Activated CD4-positive, alpha-beta T cell treated with anti-CD3 and anti-CD28 coated beads for 1 hour (primary cell): ENCODE measurements at regions not wholly inside any gene's neighbourhood (a gene's known extent, or its start where the extent isn't known, plus 50 kb on each side); places are given as distances from the start of the nearest gene placed in this dataset.

Experiments used
- DNase-seq: peaks from one replicate; pipeline ENCODE4 v3.0.0-alpha.2; 2020

- DNase-seq, result no peak
Observed at GRCh38 chr10:111953949-111954348, 229.6 kb downstream of the GPAM start.

DNA sequence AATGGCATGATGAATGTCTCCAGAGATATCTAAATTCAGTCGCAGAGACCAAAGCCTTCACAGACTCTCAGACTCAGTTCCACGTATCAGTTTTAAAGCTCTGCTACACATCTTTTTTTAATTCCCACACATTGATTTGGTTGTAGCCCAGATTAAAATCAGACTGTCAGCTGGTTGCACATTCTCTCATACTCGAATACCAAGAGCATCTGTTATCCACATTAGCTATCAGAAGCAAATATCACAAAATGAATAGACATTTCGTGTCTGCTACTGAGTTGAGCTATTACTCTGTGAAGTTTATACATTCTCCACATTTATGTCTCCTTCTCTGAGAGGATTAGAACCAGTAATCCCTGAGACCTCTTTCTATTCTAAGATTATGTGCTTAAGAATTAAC is 229.2 kb downstream of the GPAM start:
- no peak for DNase-seq

GRCh38 chr10:111956841-111957240 is 226.7 kb downstream of the GPAM start:
- no peak for DNase-seq

DNA sequence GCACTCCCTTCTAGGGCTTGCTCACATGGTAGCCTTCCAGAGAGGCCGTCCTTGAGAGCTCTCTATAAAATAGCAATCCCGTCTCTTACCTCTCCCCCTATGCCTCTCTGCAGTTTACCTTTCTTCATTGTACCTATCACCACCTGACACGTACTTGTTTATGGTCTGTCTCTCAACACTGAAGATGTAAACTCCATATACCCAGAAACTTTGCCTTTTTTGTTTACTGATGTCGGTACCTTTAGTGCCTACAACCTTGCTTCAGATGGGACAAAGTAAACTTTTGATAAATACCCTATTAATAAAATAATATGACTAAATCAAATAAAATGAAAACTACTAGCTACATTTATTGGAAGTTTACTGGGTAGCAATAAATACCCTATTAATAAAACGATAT is 220.6 kb downstream of the GPAM start:
- DNase-seq, result no peak

DNA sequence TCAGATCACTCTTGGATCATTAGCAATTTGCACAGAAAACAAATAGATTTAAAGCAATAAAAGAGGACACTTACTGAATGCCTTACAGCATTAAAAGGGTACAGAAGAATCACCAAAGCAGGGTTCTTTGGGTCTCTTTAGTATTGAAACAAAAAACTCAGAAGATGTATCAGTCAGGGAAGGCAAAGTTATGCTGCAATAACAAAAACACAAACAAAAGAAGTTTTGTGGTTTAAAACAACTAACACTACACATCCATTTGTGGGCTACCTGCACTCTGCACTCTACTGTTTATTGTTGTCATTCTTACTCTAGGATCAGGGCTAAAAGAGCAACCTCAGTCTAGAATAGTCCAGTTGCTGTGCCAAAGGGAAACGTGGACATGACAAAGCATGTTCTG is 216.4 kb downstream of the GPAM start:
- no peak for DNase-seq

- no peak for DNase-seq
Observed at GRCh38 chr10:111967547-111967946, 216.0 kb downstream of the GPAM start.

DNA sequence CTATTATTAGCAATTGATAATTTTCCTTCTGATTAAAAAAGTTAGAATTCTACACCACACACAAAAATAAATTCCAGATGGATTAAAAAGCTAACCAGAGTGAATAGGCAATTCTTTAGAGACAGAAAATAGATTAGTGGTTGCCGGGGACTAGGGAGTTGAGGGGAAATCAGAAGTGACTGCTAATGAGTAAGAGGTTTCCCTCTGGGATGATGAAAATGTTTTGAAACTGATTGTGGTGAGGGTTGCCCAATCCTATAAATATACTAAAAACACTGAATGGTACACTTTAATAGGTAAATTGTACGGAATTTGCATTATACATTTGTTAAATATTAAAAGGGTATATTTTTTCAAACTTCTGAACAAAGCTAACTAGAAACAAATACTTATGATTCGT is 214.9 kb downstream of the GPAM start:
- no peak for DNase-seq

- DNase-seq, result no peak
Observed at GRCh38 chr10:111970111-111970510, 213.5 kb downstream of the GPAM start.

- no peak for DNase-seq
Observed at GRCh38 chr10:111972109-111972508, 211.5 kb downstream of the GPAM start.

DNA sequence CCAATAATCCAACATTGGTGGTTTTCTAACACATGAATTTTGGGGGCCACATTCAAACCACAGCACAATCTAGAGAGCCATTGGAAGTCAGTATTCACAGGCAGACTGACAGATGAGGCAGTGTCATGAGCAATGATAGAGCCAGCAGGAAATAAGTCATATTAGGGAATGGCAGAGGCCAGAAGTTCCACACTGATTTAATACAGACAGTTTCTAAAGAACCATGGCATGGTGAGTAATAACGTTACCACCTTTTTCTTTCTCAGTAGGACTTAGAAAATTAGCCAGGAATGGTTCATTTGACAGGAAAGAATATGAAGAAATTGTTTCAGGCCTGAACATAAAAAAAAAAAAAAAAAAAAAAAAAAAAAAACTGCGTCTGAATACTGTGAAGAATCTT is 210.3 kb downstream of the GPAM start:
- no peak for DNase-seq

GRCh38 chr10:111973826-111974225 is 209.7 kb downstream of the GPAM start:
- no peak for DNase-seq

DNA sequence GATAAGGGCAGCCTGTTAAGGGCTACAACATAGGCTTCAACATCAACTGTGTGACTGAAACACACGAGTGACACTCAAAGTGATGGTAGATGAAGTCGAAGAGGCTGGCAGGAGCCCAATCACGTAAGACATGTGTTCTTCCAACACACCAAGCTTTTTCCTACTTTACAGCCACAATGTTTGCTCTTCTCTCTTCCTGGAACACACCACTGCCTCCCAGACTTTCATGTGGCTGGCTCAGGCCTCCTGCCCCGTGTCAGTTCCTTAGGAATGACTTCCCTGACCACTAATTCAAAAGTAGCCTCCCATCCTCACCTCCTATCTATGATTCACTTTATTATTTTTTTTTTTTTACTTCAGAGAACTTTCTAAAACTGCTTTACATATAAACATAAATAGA is 209.2 kb downstream of the GPAM start:
- DNase-seq, result no peak

DNA sequence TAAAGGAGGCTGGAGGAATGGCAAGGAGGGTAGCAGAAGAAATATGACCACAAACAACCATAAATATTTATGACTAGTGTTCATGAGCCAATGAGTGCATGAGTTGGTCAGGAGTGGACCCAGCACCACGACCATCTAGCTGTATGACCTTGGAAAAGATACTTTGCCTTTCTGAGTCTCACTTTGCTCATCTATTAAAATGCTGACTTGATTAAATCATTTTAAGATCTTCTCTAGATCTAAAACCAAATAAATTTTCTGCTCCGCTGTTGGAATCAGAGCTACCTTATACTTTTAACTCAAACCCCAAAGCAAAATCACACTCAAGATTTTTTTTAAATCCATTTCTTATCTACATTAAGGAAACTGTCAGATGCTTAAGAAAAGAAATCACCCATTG is 207.0 kb downstream of the GPAM start:
- DNase-seq, result no peak

DNA sequence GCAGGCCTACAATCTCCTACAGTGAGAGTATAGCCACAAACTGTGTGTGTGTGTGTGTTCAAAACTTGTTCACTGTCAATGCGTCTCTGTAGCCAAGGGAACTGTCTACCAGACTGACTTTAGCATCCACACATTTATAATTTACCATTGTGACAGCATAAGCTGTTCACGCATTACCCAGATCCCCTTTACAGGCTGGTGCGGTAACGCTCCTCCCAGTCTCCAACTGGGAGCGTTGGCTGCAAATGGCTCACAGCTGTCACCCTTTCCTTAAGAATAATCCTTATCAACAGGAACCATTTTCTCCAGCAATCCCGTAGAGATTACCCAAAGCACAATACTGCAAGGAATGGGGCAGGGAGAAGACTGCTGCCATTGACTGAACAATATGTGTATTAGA is 199.5 kb downstream of the GPAM start:
- no peak for DNase-seq

DNA sequence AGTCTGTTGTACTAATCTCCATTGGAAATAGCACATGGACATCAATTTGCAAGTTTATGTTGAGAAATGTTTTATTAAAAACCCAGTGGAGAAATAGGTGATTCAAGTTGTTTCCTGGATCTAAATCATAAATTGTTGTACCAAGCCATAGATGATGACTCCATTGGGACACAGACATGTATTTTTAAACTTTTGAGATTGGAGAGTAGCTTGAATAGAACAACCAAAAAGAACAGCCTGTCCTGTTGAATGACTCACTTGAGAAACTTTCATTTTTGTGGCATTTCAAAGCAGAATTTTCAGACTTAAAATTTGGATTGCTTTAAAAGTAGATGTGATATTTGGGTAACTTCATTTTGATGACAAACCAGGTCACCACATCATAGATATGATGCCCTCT is 197.5 kb downstream of the GPAM start:
- DNase-seq, result no peak

DNA sequence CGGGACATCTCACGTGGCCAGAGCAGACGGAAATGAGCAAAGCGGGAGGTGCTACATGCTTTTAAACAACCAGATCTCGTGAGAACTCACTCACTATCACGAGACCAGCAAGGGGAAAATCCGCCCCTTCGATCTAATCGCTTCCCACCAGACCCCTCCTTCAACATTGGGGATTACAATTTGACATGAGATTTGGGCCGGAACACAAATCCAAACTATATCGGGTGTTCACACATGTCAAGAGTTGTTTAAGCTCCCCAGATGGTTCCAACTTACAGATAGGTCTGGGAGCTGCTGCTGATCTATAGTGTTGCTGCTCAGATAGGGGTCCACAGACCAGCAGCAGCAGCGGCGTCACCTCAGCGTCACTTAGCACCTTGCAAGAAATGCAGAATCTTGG is 194.9 kb downstream of the GPAM start:
- DNase-seq, result no peak

- DNase-seq, result no peak
Observed at GRCh38 chr10:111989136-111989911, 194.2 kb downstream of the GPAM start.

GRCh38 chr10:111990734-111991133 is 192.8 kb downstream of the GPAM start:
- no peak for DNase-seq

DNA sequence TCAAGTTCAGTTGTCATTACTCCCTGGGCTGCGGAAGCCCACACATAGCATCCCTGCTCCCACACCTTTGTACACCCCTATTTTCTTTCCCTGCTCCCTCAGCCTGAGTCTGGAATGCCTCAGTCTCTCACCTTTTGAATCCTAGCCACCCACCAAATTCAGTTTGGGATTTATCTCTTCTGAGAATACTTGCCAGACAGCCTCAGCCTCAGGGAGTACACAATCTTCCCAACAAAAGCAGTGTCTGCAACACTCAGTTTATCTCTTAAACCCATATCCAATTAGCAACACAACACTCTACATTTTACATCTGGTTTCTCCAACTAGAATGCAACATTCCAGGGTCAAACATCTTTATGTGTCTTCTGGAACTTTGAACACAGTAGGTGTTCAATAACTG is 190.2 kb downstream of the GPAM start:
- DNase-seq, result no peak

- DNase-seq, result no peak
Observed at GRCh38 chr10:111993872-111994426, 189.6 kb downstream of the GPAM start.

- no peak for DNase-seq
Observed at GRCh38 chr10:111996103-111996502, 187.5 kb downstream of the GPAM start.

GRCh38 chr10:111998728-111999127 is 184.8 kb downstream of the GPAM start:
- DNase-seq, result no peak

DNA sequence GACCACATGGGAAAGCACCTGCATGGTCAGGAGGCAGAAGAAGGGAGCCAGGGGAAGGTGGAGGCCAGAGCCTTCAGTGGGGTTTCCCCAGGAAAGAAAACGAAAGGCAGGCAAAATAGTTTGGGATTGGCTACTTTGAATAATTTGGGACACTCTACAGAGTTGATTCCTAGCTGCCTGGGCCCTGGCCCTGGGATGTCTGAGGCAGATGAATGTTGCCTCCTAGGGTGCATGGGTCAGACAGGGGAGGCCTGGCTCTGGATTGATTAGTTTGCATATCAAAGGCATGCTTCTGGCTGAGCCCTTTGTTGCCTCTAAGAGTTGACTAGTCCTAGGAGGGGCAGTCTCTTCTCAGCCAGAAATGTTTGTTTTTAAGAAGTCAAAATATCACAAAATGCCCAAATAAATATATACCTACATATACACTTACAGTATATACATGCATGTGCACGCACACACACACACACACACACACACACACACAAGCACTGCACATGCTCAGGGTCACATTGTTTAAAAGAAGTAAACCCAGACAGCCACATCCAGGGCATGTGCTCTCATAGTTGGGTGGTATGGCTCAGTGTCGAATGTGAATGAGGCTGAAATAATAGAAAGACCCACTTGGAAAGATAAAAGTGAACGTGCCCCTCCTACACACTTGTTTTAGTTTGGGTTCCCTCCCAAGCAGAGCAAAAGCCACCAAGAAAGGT is 184.2 kb downstream of the GPAM start:
- no peak for DNase-seq

DNA sequence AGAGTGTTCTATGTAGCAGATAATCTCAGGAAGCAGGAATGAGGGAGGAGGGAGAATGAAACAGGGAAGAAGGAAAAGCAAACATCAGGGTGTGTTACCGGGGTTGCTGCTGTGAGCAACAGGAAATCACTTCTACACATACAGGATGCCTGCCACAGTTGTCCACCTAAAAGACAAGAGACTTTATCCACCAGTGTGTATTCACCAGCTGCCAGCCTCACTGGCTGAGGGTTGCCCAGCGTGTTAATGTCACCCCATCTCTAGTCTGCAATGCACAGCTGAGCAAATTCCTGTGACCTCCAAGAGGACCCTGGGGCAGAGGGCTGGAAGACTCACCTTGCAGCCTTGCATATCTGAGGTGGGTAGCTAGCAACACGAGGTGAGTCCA is 183.7 kb downstream of the GPAM start:
- DNase-seq, result no peak
